ENCODE measurements at regions not wholly inside any gene's neighbourhood (a gene's known extent, or its start where the extent isn't known, plus 50 kb on each side); places are given as distances from the start of the nearest gene placed in this dataset.

- no peak for TF ChIP-seq ZNF274 (IDR thresholded peaks at IDR 0.05; ENCODE audit: low read depth, low read length)
- TF ChIP-seq YY1 (IDR thresholded peaks at IDR 0.05; ENCODE audit: insufficient read depth, insufficient read length), result no peak
These were observed 356.5 kb upstream of the CELF2 start for GRCh38 chr10:10661176-10661575.
